ENCODE measurements at regions not wholly inside any gene's neighbourhood (a gene's known extent, or its start where the extent isn't known, plus 50 kb on each side); places are given as distances from the start of the nearest gene placed in this dataset.

- Histone ChIP-seq H3K27me3 (ENCODE audit: control insufficient read depth, insufficient read depth, low read length) (no peaks in the 10 kb centered on the region), H3K27ac (ENCODE audit: low read length) (no peak overlapping the region), H3K4me3 (ENCODE audit: low read depth in 2 of 2, low read length in 2 of 2) (no peak overlapping the region), H3K36me3 (ENCODE audit: control insufficient read depth, insufficient read depth, low read length) (no peaks in the 10 kb centered on the region), H3K9me3 (ENCODE audit: control insufficient read depth, insufficient read depth, low read depth, low read length) (no peaks in the 10 kb centered on the region), H3K4me1 (ENCODE audit: control insufficient read depth, insufficient read depth, low read length) (no peaks in the 10 kb centered on the region)
- in situ Hi-C loops (cut with HindIII; ENCODE audit: low pct_unique_long_range_greater_than_20kb, low sequenced_read_pairs): no loop called here
- ATAC-seq: no peak
- no peak for DNase-seq (ENCODE audit: low read depth, low spot score)
- POLR2A ChIA-PET: no interaction called here
- BruUV-seq (replicated peaks): no TSS peak
- TF ChIP-seq, protein P1, sequence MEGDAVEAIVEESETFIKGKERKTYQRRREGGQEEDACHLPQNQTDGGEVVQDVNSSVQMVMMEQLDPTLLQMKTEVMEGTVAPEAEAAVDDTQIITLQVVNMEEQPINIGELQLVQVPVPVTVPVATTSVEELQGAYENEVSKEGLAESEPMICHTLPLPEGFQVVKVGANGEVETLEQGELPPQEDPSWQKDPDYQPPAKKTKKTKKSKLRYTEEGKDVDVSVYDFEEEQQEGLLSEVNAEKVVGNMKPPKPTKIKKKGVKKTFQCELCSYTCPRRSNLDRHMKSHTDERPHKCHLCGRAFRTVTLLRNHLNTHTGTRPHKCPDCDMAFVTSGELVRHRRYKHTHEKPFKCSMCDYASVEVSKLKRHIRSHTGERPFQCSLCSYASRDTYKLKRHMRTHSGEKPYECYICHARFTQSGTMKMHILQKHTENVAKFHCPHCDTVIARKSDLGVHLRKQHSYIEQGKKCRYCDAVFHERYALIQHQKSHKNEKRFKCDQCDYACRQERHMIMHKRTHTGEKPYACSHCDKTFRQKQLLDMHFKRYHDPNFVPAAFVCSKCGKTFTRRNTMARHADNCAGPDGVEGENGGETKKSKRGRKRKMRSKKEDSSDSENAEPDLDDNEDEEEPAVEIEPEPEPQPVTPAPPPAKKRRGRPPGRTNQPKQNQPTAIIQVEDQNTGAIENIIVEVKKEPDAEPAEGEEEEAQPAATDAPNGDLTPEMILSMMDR (IDR thresholded peaks at IDR 0.05): no peak
- TF ChIP-seq SIN3A (IDR thresholded peaks at IDR 0.05; ENCODE audit: borderline replicate concordance, insufficient read depth, low read depth, low read length) (no peak), TCF7L2 (IDR thresholded peaks at IDR 0.05; ENCODE audit: low read depth, low read length) (no peak), POLR2AphosphoS5 (IDR thresholded peaks at IDR 0.05; ENCODE audit: low read depth, low read length) (no peak)
- TF ChIP-seq, protein P2, sequence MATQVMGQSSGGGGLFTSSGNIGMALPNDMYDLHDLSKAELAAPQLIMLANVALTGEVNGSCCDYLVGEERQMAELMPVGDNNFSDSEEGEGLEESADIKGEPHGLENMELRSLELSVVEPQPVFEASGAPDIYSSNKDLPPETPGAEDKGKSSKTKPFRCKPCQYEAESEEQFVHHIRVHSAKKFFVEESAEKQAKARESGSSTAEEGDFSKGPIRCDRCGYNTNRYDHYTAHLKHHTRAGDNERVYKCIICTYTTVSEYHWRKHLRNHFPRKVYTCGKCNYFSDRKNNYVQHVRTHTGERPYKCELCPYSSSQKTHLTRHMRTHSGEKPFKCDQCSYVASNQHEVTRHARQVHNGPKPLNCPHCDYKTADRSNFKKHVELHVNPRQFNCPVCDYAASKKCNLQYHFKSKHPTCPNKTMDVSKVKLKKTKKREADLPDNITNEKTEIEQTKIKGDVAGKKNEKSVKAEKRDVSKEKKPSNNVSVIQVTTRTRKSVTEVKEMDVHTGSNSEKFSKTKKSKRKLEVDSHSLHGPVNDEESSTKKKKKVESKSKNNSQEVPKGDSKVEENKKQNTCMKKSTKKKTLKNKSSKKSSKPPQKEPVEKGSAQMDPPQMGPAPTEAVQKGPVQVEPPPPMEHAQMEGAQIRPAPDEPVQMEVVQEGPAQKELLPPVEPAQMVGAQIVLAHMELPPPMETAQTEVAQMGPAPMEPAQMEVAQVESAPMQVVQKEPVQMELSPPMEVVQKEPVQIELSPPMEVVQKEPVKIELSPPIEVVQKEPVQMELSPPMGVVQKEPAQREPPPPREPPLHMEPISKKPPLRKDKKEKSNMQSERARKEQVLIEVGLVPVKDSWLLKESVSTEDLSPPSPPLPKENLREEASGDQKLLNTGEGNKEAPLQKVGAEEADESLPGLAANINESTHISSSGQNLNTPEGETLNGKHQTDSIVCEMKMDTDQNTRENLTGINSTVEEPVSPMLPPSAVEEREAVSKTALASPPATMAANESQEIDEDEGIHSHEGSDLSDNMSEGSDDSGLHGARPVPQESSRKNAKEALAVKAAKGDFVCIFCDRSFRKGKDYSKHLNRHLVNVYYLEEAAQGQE (IDR thresholded peaks at IDR 0.05; ENCODE audit: insufficient read depth in 1 of 2, low read depth in 2 of 2, low read length in 1 of 2): no peak
- CTCF ChIA-PET: no interaction called here
- intact Hi-C loops (cut with micrococcal nuclease; ENCODE audit: unreplicated experiment): no loop called here
These were observed 418.6 kb upstream of the TYRP1 start for GRCh38 chr9:12274577-12274976.

DNA sequence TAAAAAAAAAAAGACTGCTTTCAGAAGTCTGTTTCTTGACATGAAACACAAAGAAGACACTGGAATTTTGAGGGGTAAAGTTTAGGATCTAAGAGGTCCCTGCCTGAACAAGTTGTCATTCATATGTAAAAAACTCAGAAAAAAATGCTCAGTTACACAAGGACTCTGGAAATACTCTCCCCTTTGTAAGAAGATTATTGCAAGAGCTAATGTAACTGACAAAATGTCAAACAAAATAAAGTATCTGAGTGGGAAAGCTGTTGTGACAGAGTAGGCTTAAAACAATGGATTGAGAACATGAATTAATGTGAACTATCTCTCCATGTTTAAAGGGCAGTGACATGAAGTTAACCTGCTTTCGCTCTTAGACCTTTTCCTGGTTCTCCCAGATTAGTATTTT, 416.7 kb upstream of the TYRP1 start:
- ATAC-seq: no peak
- Histone ChIP-seq H3K9me3 (ENCODE audit: control insufficient read depth, insufficient read depth, low read depth, low read length) (no peaks in the 10 kb centered on the region), H3K27ac (ENCODE audit: low read length) (no peak overlapping the region), H3K36me3 (ENCODE audit: control insufficient read depth, insufficient read depth, low read length) (no peaks in the 10 kb centered on the region), H3K4me3 (ENCODE audit: low read depth in 2 of 2, low read length in 2 of 2) (no peak overlapping the region), H3K27me3 (ENCODE audit: control insufficient read depth, insufficient read depth, low read length) (no peaks in the 10 kb centered on the region), H3K4me1 (ENCODE audit: control insufficient read depth, insufficient read depth, low read length) (no peaks in the 10 kb centered on the region)
- ChIA-PET POLR2A (no interaction called here), CTCF (no interaction called here)
- DNase-seq (ENCODE audit: low read depth, low spot score): no peak
- intact Hi-C loops (cut with micrococcal nuclease; ENCODE audit: unreplicated experiment) (no loop called here), in situ Hi-C loops (cut with HindIII; ENCODE audit: low pct_unique_long_range_greater_than_20kb, low sequenced_read_pairs) (no loop called here)
- no peak for TF ChIP-seq SIN3A (IDR thresholded peaks at IDR 0.05; ENCODE audit: borderline replicate concordance, insufficient read depth, low read depth, low read length)
- TF ChIP-seq, protein P1 (IDR thresholded peaks at IDR 0.05): no peak
- BruUV-seq (replicated peaks): no TSS peak

- CTCF ChIA-PET: no interaction called here
- intact Hi-C loops (cut with micrococcal nuclease; ENCODE audit: unreplicated experiment) (no loop called here), in situ Hi-C loops (cut with HindIII; ENCODE audit: low pct_unique_long_range_greater_than_20kb, low sequenced_read_pairs) (no loop called here)
- H3K27me3 ChIP-seq (ENCODE audit: control insufficient read depth, insufficient read depth, low read length): no peaks in the 10 kb centered on the region
- TF ChIP-seq SIN3A (IDR thresholded peaks at IDR 0.05; ENCODE audit: borderline replicate concordance, insufficient read depth, low read depth, low read length) (no peak), POLR2AphosphoS5 (IDR thresholded peaks at IDR 0.05; ENCODE audit: low read depth, low read length) (no peak), TCF7L2 (IDR thresholded peaks at IDR 0.05; ENCODE audit: low read depth, low read length) (no peak)
- TF ChIP-seq, protein P2 (IDR thresholded peaks at IDR 0.05; ENCODE audit: insufficient read depth in 1 of 2, low read depth in 2 of 2, low read length in 1 of 2): no peak
- TF ChIP-seq, protein P1 (IDR thresholded peaks at IDR 0.05): no peak
- H3K4me1 ChIP-seq (ENCODE audit: control insufficient read depth, insufficient read depth, low read length): no peaks in the 10 kb centered on the region
- H3K9me3 ChIP-seq (ENCODE audit: control insufficient read depth, insufficient read depth, low read depth, low read length): no peaks in the 10 kb centered on the region
- no peaks in the 10 kb centered on the region for H3K36me3 ChIP-seq (ENCODE audit: control insufficient read depth, insufficient read depth, low read length)
- POLR2A ChIA-PET: no interaction called here
- DNase-seq (ENCODE audit: low read depth, low spot score) (no peak), ATAC-seq (no peak)
- BruUV-seq (replicated peaks): no TSS peak
- H3K4me3 ChIP-seq (ENCODE audit: low read depth in 2 of 2, low read length in 2 of 2): no peak overlapping the region
- H3K27ac ChIP-seq (ENCODE audit: low read length): no peak overlapping the region
These were observed 403.5 kb upstream of the TYRP1 start for GRCh38 chr9:12289711-12290110.

All from Panc1 (cell line).